ENCODE measurements at regions not wholly inside any gene's neighbourhood (a gene's known extent, or its start where the extent isn't known, plus 50 kb on each side); places are given as distances from the start of the nearest gene placed in this dataset.

DNA sequence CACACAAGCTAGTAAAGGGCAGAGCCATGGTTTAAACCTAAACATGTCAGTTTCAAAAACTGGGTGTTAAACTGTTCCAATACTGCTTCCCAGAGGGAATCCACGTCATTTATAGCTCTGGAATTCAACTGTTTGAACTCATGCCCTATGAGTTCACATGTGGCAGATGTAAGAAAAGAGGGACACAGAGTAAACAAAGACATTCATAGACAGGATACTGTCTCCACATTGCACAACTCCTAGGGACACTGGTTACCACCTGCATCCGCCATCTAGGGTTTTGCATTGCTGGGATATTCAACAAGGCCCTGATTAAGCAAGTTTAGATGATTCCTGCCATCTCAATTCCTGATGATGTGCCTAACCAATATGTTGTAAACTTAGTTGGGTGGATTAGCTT, 134.1 kb upstream of the COL8A1 start:
- in situ Hi-C loops (cut with HindIII; ENCODE audit: extremely low pct_ligation_motif_present, low pct_unique_long_range_greater_than_20kb), result no loop called here
- Histone ChIP-seq H3K27ac (ENCODE audit: extremely low read length, insufficient read depth, low read length) (no peak overlapping the region), H3K27me3 (ENCODE audit: control insufficient read depth in 1 of 2, insufficient read depth in 2 of 2, low read length in 2 of 2) (no peaks in the 10 kb centered on the region), H3K4me2 (ENCODE audit: low read depth, low read length) (no peak overlapping the region), H3K79me2 (ENCODE audit: insufficient read depth, low read length) (no peaks in the 10 kb centered on the region), H2AFZ (ENCODE audit: low read length) (no peak overlapping the region), H3K4me3 (replicated peaks in 1 of 3; ENCODE audit: insufficient read depth in 1 of 3, low read depth in 2 of 3, low read length in 3 of 3) (no peak overlapping the region), H3K9ac (ENCODE audit: insufficient read depth, low read depth, low read length) (no peak overlapping the region), H3K36me3 (replicated peaks in 1 of 2; ENCODE audit: control insufficient read depth in 1 of 2, insufficient read depth in 2 of 2, low read length in 2 of 2) (no peaks in the 10 kb centered on the region), H4K20me1 (ENCODE audit: insufficient read depth, low read length) (no peaks in the 10 kb centered on the region), H3K4me1 (ENCODE audit: insufficient read depth, low read length) (no peaks in the 10 kb centered on the region), H3K9me3 (ENCODE audit: low read length) (no peaks in the 10 kb centered on the region)
- ATAC-seq, result peak; percentile 79
- FAIRE-seq, result no peak
- DNase-seq (ENCODE audit: low spot score), result peak; percentile 69
- ChIA-PET POLR2A (no interaction called here), CTCF (ENCODE audit: low intra/inter-chr PET ratio, low total read pairs) (no interaction called here)
- no TSS peak for BruUV-seq (replicated peaks)
- intact Hi-C loops (cut with micrococcal nuclease; ENCODE audit: unreplicated experiment), result no loop called here
- 0% methylated on average over 2 of the region's 2 CpGs for WGBS (ENCODE audit: low lambda C conversion rate)
- TF ChIP-seq PHF8 (CRISPR knock-in tag; IDR thresholded peaks at IDR 0.05) (no peak), GABPA (IDR thresholded peaks at IDR 0.05; ENCODE audit: low read depth, low read length) (no peak), GABPA (CRISPR knock-in tag; IDR thresholded peaks at IDR 0.05; ENCODE audit: low read depth) (0 out of 2 replicates have a peak, but pooled peaks have one; percentile 13), RXRB (CRISPR knock-in tag; IDR thresholded peaks at IDR 0.05; ENCODE audit: borderline replicate concordance) (0 out of 2 replicates have a peak, but pooled peaks have one; percentile 13), FOSL2 (CRISPR knock-in tag; IDR thresholded peaks at IDR 0.05) (peak; percentile 28; the same call in 1 of the 2 replicates), ZNF773 (CRISPR knock-in tag; IDR thresholded peaks at IDR 0.05; ENCODE audit: borderline replicate concordance) (no peak), JUNB (CRISPR knock-in tag; IDR thresholded peaks at IDR 0.05; ENCODE audit: borderline replicate concordance) (no peak), ZNF644 (CRISPR knock-in tag; IDR thresholded peaks at IDR 0.05; ENCODE audit: low read depth) (peak; percentile 73; the same call in 1 of the 2 replicates), HNF4G (IDR thresholded peaks at IDR 0.05; ENCODE audit: borderline replicate concordance, low read depth, low read length) (no peak), HNF4G (CRISPR knock-in tag; IDR thresholded peaks at IDR 0.05; ENCODE audit: borderline replicate concordance, low read depth) (no peak), CREB1 (IDR thresholded peaks at IDR 0.05) (0 out of 2 replicates have a peak, but pooled peaks have one; percentile 44), CREB1 (CRISPR knock-in tag; IDR thresholded peaks at IDR 0.05) (no peak), CEBPB (IDR thresholded peaks at IDR 0.05; ENCODE audit: borderline replicate concordance, low read depth, low read length) (peak; percentile 90), FOXA3 (CRISPR knock-in tag; IDR thresholded peaks at IDR 0.05) (peak; percentile 71), ETV5 (CRISPR knock-in tag; IDR thresholded peaks at IDR 0.05; ENCODE audit: borderline replicate concordance) (peak; percentile 19; the same call in 1 of the 2 replicates), ZNF660 (CRISPR knock-in tag; IDR thresholded peaks at IDR 0.05; ENCODE audit: borderline replicate concordance, low read depth) (no peak), ZNF12 (CRISPR knock-in tag; IDR thresholded peaks at IDR 0.05) (peak; percentile 96), HMG20A (CRISPR knock-in tag; IDR thresholded peaks at IDR 0.05; ENCODE audit: borderline replicate concordance) (peak; percentile 27; the same call in 1 of the 2 replicates), RARA (CRISPR knock-in tag; IDR thresholded peaks at IDR 0.05) (peak; percentile 76)
- TF ChIP-seq, protein P1, sequence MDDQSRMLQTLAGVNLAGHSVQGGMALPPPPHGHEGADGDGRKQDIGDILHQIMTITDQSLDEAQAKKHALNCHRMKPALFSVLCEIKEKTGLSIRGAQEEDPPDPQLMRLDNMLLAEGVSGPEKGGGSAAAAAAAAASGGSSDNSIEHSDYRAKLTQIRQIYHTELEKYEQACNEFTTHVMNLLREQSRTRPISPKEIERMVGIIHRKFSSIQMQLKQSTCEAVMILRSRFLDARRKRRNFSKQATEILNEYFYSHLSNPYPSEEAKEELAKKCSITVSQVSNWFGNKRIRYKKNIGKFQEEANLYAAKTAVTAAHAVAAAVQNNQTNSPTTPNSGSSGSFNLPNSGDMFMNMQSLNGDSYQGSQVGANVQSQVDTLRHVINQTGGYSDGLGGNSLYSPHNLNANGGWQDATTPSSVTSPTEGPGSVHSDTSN (CRISPR knock-in tag; IDR thresholded peaks at IDR 0.05; ENCODE audit: borderline replicate concordance), result no peak
- TF ChIP-seq, protein P2, sequence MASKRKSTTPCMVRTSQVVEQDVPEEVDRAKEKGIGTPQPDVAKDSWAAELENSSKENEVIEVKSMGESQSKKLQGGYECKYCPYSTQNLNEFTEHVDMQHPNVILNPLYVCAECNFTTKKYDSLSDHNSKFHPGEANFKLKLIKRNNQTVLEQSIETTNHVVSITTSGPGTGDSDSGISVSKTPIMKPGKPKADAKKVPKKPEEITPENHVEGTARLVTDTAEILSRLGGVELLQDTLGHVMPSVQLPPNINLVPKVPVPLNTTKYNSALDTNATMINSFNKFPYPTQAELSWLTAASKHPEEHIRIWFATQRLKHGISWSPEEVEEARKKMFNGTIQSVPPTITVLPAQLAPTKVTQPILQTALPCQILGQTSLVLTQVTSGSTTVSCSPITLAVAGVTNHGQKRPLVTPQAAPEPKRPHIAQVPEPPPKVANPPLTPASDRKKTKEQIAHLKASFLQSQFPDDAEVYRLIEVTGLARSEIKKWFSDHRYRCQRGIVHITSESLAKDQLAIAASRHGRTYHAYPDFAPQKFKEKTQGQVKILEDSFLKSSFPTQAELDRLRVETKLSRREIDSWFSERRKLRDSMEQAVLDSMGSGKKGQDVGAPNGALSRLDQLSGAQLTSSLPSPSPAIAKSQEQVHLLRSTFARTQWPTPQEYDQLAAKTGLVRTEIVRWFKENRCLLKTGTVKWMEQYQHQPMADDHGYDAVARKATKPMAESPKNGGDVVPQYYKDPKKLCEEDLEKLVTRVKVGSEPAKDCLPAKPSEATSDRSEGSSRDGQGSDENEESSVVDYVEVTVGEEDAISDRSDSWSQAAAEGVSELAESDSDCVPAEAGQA (IDR thresholded peaks at IDR 0.05; ENCODE audit: low read depth), result no peak
- TF ChIP-seq, protein P2 (CRISPR knock-in tag; IDR thresholded peaks at IDR 0.05; ENCODE audit: borderline replicate concordance), result no peak

All from HepG2 (cell line).